SK-N-SH treated with all-trans-retinoic acid at 6 μM for 48 hours (cell line): ENCODE measurements at regions not wholly inside any gene's neighbourhood (a gene's known extent, or its start where the extent isn't known, plus 50 kb on each side); places are given as distances from the start of the nearest gene placed in this dataset.
"Not testable (repeated sequence)": the region's sequence is repeated elsewhere in the genome, so short reads cannot be mapped to it uniquely, and the experiment has no call there.

Experiments
- BACH2 ChIP-seq: fragments of 250-450 bp; sonication (Bioruptor Pico); IDR thresholded peaks from 2 replicates; pipeline ENCODE4 v1.9.0; 2021; ENCODE audit warnings: mild to moderate bottlenecking, borderline replicate concordance
- ESRRG ChIP-seq: fragments of 250-450 bp; sonication (Bioruptor Pico); IDR thresholded peaks from 2 replicates; pipeline ENCODE4 v1.6.1; 2021; ENCODE audit warnings: mild to moderate bottlenecking
- ZFP30 ChIP-seq: fragments of 450-650 bp; formaldehyde crosslinking; IDR thresholded peaks from 2 replicates; pipeline ENCODE4 v1.5.0; 2022; ENCODE audit warnings: mild to moderate bottlenecking, moderate library complexity
- ZNF8 ChIP-seq: fragments of 450-650 bp; formaldehyde crosslinking; IDR thresholded peaks from 2 replicates; pipeline ENCODE4 v1.5.0; 2020; ENCODE audit warnings: mild to moderate bottlenecking, moderate library complexity
- TF ChIP-seq, protein P1 (sequence below): fragments of 250-450 bp; sonication (Bioruptor Pico); IDR thresholded peaks from 2 replicates; pipeline ENCODE4 v1.8.0; 2020; ENCODE audit warnings: mild to moderate bottlenecking, moderate library complexity, borderline replicate concordance

DNA sequence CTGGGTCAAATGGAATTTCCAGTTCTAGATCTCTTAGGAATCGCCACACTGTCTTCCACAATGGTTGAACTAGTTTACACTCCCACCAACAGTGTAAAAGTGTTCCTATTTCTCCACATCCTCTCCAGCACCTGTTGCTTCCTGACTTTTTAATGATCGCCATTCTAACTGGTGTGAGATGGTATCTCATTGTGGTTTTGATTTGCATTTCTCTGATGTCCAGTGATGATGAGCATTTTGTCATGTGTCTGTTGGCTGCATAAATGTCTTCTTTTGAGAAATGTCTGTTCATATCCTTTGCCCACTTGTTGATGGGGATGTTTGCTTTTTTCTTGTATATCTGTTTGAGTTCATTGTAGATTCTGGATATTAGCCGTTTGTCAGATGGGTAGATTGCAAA is 145.2 kb upstream of the CNKSR2 start:
- TF ChIP-seq ZFP30 (CRISPR knock-in tag); BACH2 (CRISPR knock-in tag); ZNF8; ESRRG (CRISPR knock-in tag): not testable (repeated sequence)
- TF ChIP-seq, protein P1, sequence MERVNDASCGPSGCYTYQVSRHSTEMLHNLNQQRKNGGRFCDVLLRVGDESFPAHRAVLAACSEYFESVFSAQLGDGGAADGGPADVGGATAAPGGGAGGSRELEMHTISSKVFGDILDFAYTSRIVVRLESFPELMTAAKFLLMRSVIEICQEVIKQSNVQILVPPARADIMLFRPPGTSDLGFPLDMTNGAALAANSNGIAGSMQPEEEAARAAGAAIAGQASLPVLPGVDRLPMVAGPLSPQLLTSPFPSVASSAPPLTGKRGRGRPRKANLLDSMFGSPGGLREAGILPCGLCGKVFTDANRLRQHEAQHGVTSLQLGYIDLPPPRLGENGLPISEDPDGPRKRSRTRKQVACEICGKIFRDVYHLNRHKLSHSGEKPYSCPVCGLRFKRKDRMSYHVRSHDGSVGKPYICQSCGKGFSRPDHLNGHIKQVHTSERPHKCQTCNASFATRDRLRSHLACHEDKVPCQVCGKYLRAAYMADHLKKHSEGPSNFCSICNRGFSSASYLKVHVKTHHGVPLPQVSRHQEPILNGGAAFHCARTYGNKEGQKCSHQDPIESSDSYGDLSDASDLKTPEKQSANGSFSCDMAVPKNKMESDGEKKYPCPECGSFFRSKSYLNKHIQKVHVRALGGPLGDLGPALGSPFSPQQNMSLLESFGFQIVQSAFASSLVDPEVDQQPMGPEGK (CRISPR knock-in tag): not testable (repeated sequence)
